GM18861 (cell line): ENCODE measurements at regions not wholly inside any gene's neighbourhood (a gene's known extent, or its start where the extent isn't known, plus 50 kb on each side); places are given as distances from the start of the nearest gene placed in this dataset.
A peak's percentile ranks its signal among the peaks of the same experiment; 100 is the strongest.
"Not testable (repeated sequence)": the region's sequence is repeated elsewhere in the genome, so short reads cannot be mapped to it uniquely, and the experiment has no call there.

Experiments
- ATAC-seq: cut with Tn5 transposase; IDR thresholded peaks from one replicate; pipeline ENCODE4 v1.9.1; 2021; ENCODE audit not compliant: unreplicated experiment

- ATAC-seq, result peak; percentile 58
Observed at GRCh38 chr5:123294544-123294943, 128.7 kb downstream of the CEP120 start.

GRCh38 chr5:123289210-123289609 lies 134.0 kb downstream of the CEP120 start:
- ATAC-seq, result no peak

GRCh38 chr5:123287881-123288280 lies 135.3 kb downstream of the CEP120 start:
- no peak for ATAC-seq

GRCh38 chr5:123286891-123287290 lies 136.3 kb downstream of the CEP120 start:
- ATAC-seq, result no peak

GRCh38 chr5:123285122-123286023 lies 137.8 kb downstream of the CEP120 start:
- ATAC-seq, result no peak

- no peak for ATAC-seq
Observed at GRCh38 chr5:123283499-123283898, 139.7 kb downstream of the CEP120 start.

- no peak for ATAC-seq
Observed at GRCh38 chr5:123283031-123283430, 140.2 kb downstream of the CEP120 start.

GRCh38 chr5:123282444-123282843 lies 140.8 kb downstream of the CEP120 start:
- no peak for ATAC-seq

- not testable (repeated sequence) for ATAC-seq
Observed at GRCh38 chr5:123280854-123281253, 142.3 kb downstream of the CEP120 start.

- ATAC-seq, result no peak
Observed at GRCh38 chr5:123279136-123279535, 144.1 kb downstream of the CEP120 start.

- ATAC-seq, result no peak
Observed at GRCh38 chr5:123278284-123278683, 144.9 kb downstream of the CEP120 start.

- no peak for ATAC-seq
Observed at GRCh38 chr5:123273984-123274383, 149.2 kb downstream of the CEP120 start.

- ATAC-seq, result no peak
Observed at GRCh38 chr5:123273095-123273494, 150.1 kb downstream of the CEP120 start.

- no peak for ATAC-seq
Observed at GRCh38 chr5:123269851-123270250, 153.4 kb downstream of the CEP120 start.

- ATAC-seq, result no peak
Observed at GRCh38 chr5:123269436-123269835, 153.8 kb downstream of the CEP120 start.

- ATAC-seq, result no peak
Observed at GRCh38 chr5:123266365-123266764, 156.8 kb downstream of the CEP120 start.

GRCh38 chr5:123265551-123265950 lies 157.7 kb downstream of the CEP120 start:
- ATAC-seq, result no peak

GRCh38 chr5:123264394-123264793 lies 158.8 kb downstream of the CEP120 start:
- ATAC-seq, result no peak

GRCh38 chr5:123263859-123264258 lies 159.3 kb downstream of the CEP120 start:
- ATAC-seq, result no peak

GRCh38 chr5:123262216-123262823 lies 160.9 kb downstream of the CEP120 start:
- no peak for ATAC-seq

GRCh38 chr5:123261752-123262151 lies 161.5 kb downstream of the CEP120 start:
- no peak for ATAC-seq

GRCh38 chr5:123249446-123249845 lies 160.4 kb downstream of the PRDM6 start:
- ATAC-seq, result no peak
